ENCODE measurements at regions not wholly inside any gene's neighbourhood (a gene's known extent, or its start where the extent isn't known, plus 50 kb on each side); places are given as distances from the start of the nearest gene placed in this dataset.
"Not testable (repeated sequence)": the region's sequence is repeated elsewhere in the genome, so short reads cannot be mapped to it uniquely, and the experiment has no call there.

DNA sequence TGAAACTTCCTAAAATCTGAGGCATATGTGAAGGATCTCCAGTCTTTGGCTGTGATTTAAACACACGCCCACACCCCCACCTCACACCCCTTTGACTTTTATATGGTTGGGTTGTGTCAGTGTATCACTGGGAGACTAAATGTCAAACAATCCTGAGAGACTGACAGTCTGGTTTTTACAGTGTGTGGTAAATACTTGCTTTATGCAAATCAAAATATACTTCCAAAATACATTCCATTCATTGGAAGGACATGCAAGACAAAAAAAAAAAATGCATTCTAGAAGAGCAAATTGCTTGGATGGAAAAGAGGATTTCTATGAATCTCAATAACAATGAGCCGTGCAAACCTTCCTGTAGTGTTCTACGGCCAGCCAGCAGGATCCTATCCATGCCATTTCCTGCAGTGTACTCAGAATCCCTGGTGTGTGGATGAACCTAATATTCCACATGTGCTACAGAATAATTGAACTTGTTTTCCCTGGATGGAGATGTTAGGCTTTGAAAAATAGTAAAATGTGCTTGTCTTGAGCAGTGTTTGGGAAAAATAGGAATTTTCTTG is 602.1 kb upstream of the GOT2 start:
- Histone ChIP-seq H3K9me2 (replicated peaks; ENCODE audit: insufficient read depth, low read length) (no peaks in the 10 kb centered on the region), H3K27ac (ENCODE audit: low read depth, low read length) (no peak overlapping the region), H3K79me2 (ENCODE audit: insufficient read depth, low read length) (no peaks in the 10 kb centered on the region), H3K4me3 (ENCODE audit: insufficient read depth, low read length, poor library complexity, severe bottlenecking) (no peak overlapping the region), H4K20me1 (ENCODE audit: low read depth, low read length) (no peaks in the 10 kb centered on the region), H3K4me2 (ENCODE audit: low read depth, low read length, poor library complexity, severe bottlenecking) (no peak overlapping the region), H3K27me3 (ENCODE audit: low read length) (no peaks in the 10 kb centered on the region), H3K9ac (ENCODE audit: low read length) (no peak overlapping the region), H3K36me3 (ENCODE audit: low read length) (no peaks in the 10 kb centered on the region), H3K9me3 (ENCODE audit: insufficient read depth, low read length) (no peaks in the 10 kb centered on the region), H2AFZ (ENCODE audit: low read depth, low read length, severe bottlenecking) (no peak overlapping the region), H3F3A (ENCODE audit: insufficient read depth) (no peaks in the 10 kb centered on the region)
- no peak for TF ChIP-seq EZH2phosphoT487 (conservative IDR thresholded peaks at IDR 0.05; ENCODE audit: low read length)
- TF ChIP-seq CTCF (IDR thresholded peaks at IDR 0.05; ENCODE audit: insufficient read depth, low read length, poor library complexity, severe bottlenecking): no peak

- H2AFZ ChIP-seq (ENCODE audit: low read depth, low read length, severe bottlenecking); H3K27ac ChIP-seq (ENCODE audit: low read depth, low read length); H3K9me3 ChIP-seq (ENCODE audit: insufficient read depth, low read length); H3K36me3 ChIP-seq (ENCODE audit: low read length); H3F3A ChIP-seq (ENCODE audit: insufficient read depth); H3K9me2 ChIP-seq (replicated peaks; ENCODE audit: insufficient read depth, low read length); H4K20me1 ChIP-seq (ENCODE audit: low read depth, low read length); H3K9ac ChIP-seq (ENCODE audit: low read length); H3K79me2 ChIP-seq (ENCODE audit: insufficient read depth, low read length); H3K27me3 ChIP-seq (ENCODE audit: low read length); H3K4me2 ChIP-seq (ENCODE audit: low read depth, low read length, poor library complexity, severe bottlenecking); H3K4me3 ChIP-seq (ENCODE audit: insufficient read depth, low read length, poor library complexity, severe bottlenecking): not testable (repeated sequence)
Measured at GRCh38 chr16:59331708-59332107, 597.6 kb upstream of the GOT2 start.

DNA sequence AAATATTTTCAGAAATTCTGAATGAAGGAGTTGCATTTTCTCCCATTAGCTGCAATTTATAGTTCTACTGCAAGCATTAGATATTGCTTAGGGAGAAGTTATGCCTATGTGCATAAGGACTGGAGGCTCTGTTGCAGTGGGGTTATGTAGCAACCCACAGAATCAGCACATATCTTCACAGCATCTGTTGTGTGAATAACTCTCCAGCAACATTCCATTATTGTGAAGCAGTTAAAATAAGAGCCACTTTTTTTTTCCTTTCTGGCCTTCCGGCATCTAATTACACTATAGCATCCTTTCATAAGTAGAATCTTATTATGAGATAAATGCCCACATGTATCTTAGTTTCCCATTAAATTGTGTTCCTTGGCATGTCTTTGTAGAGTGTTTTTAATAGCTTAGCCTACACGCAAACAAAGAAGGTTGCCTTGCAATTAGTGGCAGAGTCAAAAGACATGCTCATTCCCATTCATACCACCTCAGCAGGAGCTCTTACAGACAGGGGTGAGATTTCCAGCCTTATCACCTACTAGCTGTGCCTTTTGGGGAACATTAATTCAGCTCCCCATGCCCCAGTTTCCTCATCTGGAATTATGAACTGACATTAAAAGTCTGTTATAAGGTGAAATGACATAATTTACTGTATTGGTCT is 596.0 kb upstream of the GOT2 start:
- Histone ChIP-seq H3K9me3 (ENCODE audit: insufficient read depth, low read length) (no peaks in the 10 kb centered on the region), H2AFZ (ENCODE audit: low read depth, low read length, severe bottlenecking) (no peak overlapping the region), H3K27ac (ENCODE audit: low read depth, low read length) (no peak overlapping the region), H3K79me2 (ENCODE audit: insufficient read depth, low read length) (no peaks in the 10 kb centered on the region), H4K20me1 (ENCODE audit: low read depth, low read length) (no peaks in the 10 kb centered on the region), H3F3A (ENCODE audit: insufficient read depth) (no peaks in the 10 kb centered on the region), H3K27me3 (ENCODE audit: low read length) (no peaks in the 10 kb centered on the region), H3K36me3 (ENCODE audit: low read length) (no peaks in the 10 kb centered on the region), H3K9ac (ENCODE audit: low read length) (no peak overlapping the region), H3K4me3 (ENCODE audit: insufficient read depth, low read length, poor library complexity, severe bottlenecking) (no peak overlapping the region), H3K9me2 (replicated peaks; ENCODE audit: insufficient read depth, low read length) (no peaks in the 10 kb centered on the region), H3K4me2 (ENCODE audit: low read depth, low read length, poor library complexity, severe bottlenecking) (no peak overlapping the region)
- no peak for TF ChIP-seq EZH2phosphoT487 (conservative IDR thresholded peaks at IDR 0.05; ENCODE audit: low read length)
- no peak for TF ChIP-seq CTCF (IDR thresholded peaks at IDR 0.05; ENCODE audit: insufficient read depth, low read length, poor library complexity, severe bottlenecking)

GRCh38 chr16:59328961-59329360 is 594.8 kb upstream of the GOT2 start:
- no peaks in the 10 kb centered on the region for H4K20me1 ChIP-seq (ENCODE audit: low read depth, low read length)
- no peaks in the 10 kb centered on the region for H3K36me3 ChIP-seq (ENCODE audit: low read length)
- TF ChIP-seq EZH2phosphoT487 (conservative IDR thresholded peaks at IDR 0.05; ENCODE audit: low read length) (no peak), CTCF (IDR thresholded peaks at IDR 0.05; ENCODE audit: insufficient read depth, low read length, poor library complexity, severe bottlenecking) (no peak)
- no peak overlapping the region for H3K27ac ChIP-seq (ENCODE audit: low read depth, low read length)
- no peaks in the 10 kb centered on the region for H3K79me2 ChIP-seq (ENCODE audit: insufficient read depth, low read length)
- no peak overlapping the region for H3K9ac ChIP-seq (ENCODE audit: low read length)
- no peaks in the 10 kb centered on the region for H3F3A ChIP-seq (ENCODE audit: insufficient read depth)
- H3K9me3 ChIP-seq (ENCODE audit: insufficient read depth, low read length): no peaks in the 10 kb centered on the region
- H3K9me2 ChIP-seq (replicated peaks; ENCODE audit: insufficient read depth, low read length): no peaks in the 10 kb centered on the region
- no peaks in the 10 kb centered on the region for H3K27me3 ChIP-seq (ENCODE audit: low read length)
- no peak overlapping the region for H3K4me2 ChIP-seq (ENCODE audit: low read depth, low read length, poor library complexity, severe bottlenecking)
- no peak overlapping the region for H3K4me3 ChIP-seq (ENCODE audit: insufficient read depth, low read length, poor library complexity, severe bottlenecking)
- no peak overlapping the region for H2AFZ ChIP-seq (ENCODE audit: low read depth, low read length, severe bottlenecking)

Data from SU-DHL-6 (cell line).